K562 (cell line): ENCODE measurements at regions not wholly inside any gene's neighbourhood (a gene's known extent, or its start where the extent isn't known, plus 50 kb on each side); places are given as distances from the start of the nearest gene placed in this dataset.

ENCODE experiments used
- GABPA ChIP-seq: fragments of 200-800 bp; sonication (Bioruptor generic); conservative IDR thresholded peaks from 2 replicates; pipeline ENCODE4 v1.6.1; 2016; ENCODE audit warnings: low read depth, missing genetic modification characterization, missing compliant biosample characterization
- HDAC6 ChIP-seq: IDR thresholded peaks from 2 replicates; pipeline ENCODE4 v1.6.1; 2012; ENCODE audit warnings: low read depth, mild to moderate bottlenecking, control low read depth, inconsistent platforms, low read length, moderate library complexity
- NR3C1 ChIP-seq: sonication (generic); formaldehyde crosslinking; IDR thresholded peaks from 2 replicates; pipeline ENCODE4 v1.8.1; 2022; ENCODE audit warnings: missing genetic modification reagents
- POLR2AphosphoS5 ChIP-seq: IDR thresholded peaks from 2 replicates; pipeline ENCODE4 v1.6.1; 2011; ENCODE audit warnings: mild to moderate bottlenecking, low read depth, low read length, moderate library complexity; ENCODE audit not compliant: control insufficient read depth, insufficient read depth
- SMC3 ChIP-seq: conservative IDR thresholded peaks from 2 replicates; pipeline ENCODE4 v1.6.1; 2011; ENCODE audit warnings: low read depth, low read length, improper control_type of control experiment; ENCODE audit not compliant: insufficient read depth
- ZNF140 ChIP-seq: fragments of 250-450 bp; sonication (Bioruptor Pico); IDR thresholded peaks from 2 replicates; pipeline ENCODE4 v1.8.0; 2021; ENCODE audit warnings: moderate library complexity, mild to moderate bottlenecking, inconsistent platforms
- ZNF146 ChIP-seq: IDR thresholded peaks from one replicate; pipeline ENCODE4 v1.6.1; 2018; ENCODE audit warnings: missing compliant biosample characterization; ENCODE audit not compliant: unreplicated experiment
- ZNF589 ChIP-seq: fragments of 200-800 bp; sonication (Bioruptor generic); IDR thresholded peaks from 2 replicates; pipeline ENCODE4 v1.6.1; 2016; ENCODE audit warnings: low read depth, missing genetic modification characterization, missing compliant biosample characterization
- ZNF707 ChIP-seq: fragments of 250-450 bp; sonication (Bioruptor Pico); conservative IDR thresholded peaks from 2 replicates; pipeline ENCODE4 v1.8.0; 2022; ENCODE audit warnings: inconsistent platforms, mild to moderate bottlenecking, moderate library complexity
- ZNF77 ChIP-seq: fragments of 250-450 bp; sonication (Bioruptor Pico); IDR thresholded peaks from 2 replicates; pipeline ENCODE4 v1.5.0; 2020
- TF ChIP-seq, protein P1 (sequence below), 3 experiments: IDR thresholded peaks in 2 of 3; conservative IDR thresholded peaks in 1 of 3; 2 replicates each; pipeline ENCODE4 v1.5.1; 2011 to 2012; ENCODE audit warnings: low read length in 3 of 3, mild to moderate bottlenecking in 3 of 3, control low read depth in 2 of 3, improper control_type of control experiment in 1 of 3, inconsistent platforms in 1 of 3, low read depth in 1 of 3, mixed read lengths in 1 of 3, moderate library complexity in 1 of 3; ENCODE audit not compliant: insufficient read depth in 2 of 3
- TF ChIP-seq, protein P2 (sequence below): sonication (generic); formaldehyde crosslinking; IDR thresholded peaks from 2 replicates; pipeline ENCODE4 v1.8.0; 2022; ENCODE audit warnings: missing genetic modification reagents, mild to moderate bottlenecking, borderline replicate concordance
- TF ChIP-seq, protein P3 (sequence below): fragments of 250-450 bp; sonication (Bioruptor Pico); IDR thresholded peaks from 2 replicates; pipeline ENCODE4 v1.8.0; 2022; ENCODE audit warnings: moderate library complexity, mild to moderate bottlenecking, inconsistent platforms

DNA sequence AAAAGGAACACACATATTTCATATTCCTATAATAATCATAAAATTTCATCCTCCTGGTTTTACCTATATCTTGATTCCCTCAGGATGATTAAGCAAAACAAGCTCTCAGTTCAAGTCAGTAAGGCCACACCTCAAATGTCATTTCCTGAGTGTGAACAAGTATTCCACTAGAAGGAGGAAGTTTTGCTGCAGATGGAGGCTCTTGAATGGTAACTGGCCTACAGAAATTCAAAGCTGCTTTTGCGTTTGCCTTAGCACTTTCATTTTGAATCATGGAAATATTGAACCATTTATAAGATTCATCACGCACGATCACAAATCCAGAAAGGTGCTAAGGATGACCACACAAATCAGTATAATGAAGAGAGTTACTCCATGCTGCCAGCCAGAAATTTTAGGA is 254.4 kb upstream of the CXXC4 start:
- TF ChIP-seq, protein P1, sequence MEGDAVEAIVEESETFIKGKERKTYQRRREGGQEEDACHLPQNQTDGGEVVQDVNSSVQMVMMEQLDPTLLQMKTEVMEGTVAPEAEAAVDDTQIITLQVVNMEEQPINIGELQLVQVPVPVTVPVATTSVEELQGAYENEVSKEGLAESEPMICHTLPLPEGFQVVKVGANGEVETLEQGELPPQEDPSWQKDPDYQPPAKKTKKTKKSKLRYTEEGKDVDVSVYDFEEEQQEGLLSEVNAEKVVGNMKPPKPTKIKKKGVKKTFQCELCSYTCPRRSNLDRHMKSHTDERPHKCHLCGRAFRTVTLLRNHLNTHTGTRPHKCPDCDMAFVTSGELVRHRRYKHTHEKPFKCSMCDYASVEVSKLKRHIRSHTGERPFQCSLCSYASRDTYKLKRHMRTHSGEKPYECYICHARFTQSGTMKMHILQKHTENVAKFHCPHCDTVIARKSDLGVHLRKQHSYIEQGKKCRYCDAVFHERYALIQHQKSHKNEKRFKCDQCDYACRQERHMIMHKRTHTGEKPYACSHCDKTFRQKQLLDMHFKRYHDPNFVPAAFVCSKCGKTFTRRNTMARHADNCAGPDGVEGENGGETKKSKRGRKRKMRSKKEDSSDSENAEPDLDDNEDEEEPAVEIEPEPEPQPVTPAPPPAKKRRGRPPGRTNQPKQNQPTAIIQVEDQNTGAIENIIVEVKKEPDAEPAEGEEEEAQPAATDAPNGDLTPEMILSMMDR (IDR thresholded peaks at IDR 0.05 in 2 of 3, conservative IDR thresholded peaks at IDR 0.05 in 1 of 3; ENCODE audit: insufficient read depth in 2 of 3, low read depth in 1 of 3, low read length in 3 of 3): no peak
- TF ChIP-seq GABPA (tag) (no peak), ZNF77 (CRISPR knock-in tag) (no peak), ZNF589 (no peak), HDAC6 (no peak), NR3C1 (CRISPR knock-in tag) (no peak), ZNF146 (CRISPR knock-in tag) (no peak), ZNF140 (no peak), POLR2AphosphoS5 (no peak), ZNF707 (CRISPR knock-in tag) (no peak), SMC3 (no peak)
- TF ChIP-seq, protein P2, sequence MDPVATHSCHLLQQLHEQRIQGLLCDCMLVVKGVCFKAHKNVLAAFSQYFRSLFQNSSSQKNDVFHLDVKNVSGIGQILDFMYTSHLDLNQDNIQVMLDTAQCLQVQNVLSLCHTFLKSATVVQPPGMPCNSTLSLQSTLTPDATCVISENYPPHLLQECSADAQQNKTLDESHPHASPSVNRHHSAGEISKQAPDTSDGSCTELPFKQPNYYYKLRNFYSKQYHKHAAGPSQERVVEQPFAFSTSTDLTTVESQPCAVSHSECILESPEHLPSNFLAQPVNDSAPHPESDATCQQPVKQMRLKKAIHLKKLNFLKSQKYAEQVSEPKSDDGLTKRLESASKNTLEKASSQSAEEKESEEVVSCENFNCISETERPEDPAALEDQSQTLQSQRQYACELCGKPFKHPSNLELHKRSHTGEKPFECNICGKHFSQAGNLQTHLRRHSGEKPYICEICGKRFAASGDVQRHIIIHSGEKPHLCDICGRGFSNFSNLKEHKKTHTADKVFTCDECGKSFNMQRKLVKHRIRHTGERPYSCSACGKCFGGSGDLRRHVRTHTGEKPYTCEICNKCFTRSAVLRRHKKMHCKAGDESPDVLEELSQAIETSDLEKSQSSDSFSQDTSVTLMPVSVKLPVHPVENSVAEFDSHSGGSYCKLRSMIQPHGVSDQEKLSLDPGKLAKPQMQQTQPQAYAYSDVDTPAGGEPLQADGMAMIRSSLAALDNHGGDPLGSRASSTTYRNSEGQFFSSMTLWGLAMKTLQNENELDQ: no peak
- TF ChIP-seq, protein P3, sequence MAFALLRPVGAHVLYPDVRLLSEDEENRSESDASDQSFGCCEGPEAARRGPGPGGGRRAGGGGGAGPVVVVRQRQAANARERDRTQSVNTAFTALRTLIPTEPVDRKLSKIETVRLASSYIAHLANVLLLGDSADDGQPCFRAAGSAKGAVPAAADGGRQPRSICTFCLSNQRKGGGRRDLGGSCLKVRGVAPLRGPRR: no peak
